HCT116 (cell line): ENCODE measurements at regions not wholly inside any gene's neighbourhood (a gene's known extent, or its start where the extent isn't known, plus 50 kb on each side); places are given as distances from the start of the nearest gene placed in this dataset.

ENCODE experiments used
- ATF3 ChIP-seq: IDR thresholded peaks from 2 replicates; pipeline ENCODE4 v1.6.1; 2012
- CEBPB ChIP-seq: IDR thresholded peaks from 2 replicates; pipeline ENCODE4 v1.6.1; 2012; ENCODE audit warnings: low read depth
- CTCF ChIP-seq, 3 experiments: fragments of 200-600 bp in 1 of 3; sonication (generic) in 1 of 3; IDR thresholded peaks in 2 of 3; conservative IDR thresholded peaks in 1 of 3; 2 replicates each; pipeline ENCODE4 v1.5.1; 2012 to 2017; ENCODE audit warnings: low read depth in 2 of 3, low read length in 2 of 3, antibody characterized with exemption in 1 of 3, borderline replicate concordance in 1 of 3, control low read depth in 1 of 3, mild to moderate bottlenecking in 1 of 3, mixed read lengths in 1 of 3, mixed run types in 1 of 3, moderate library complexity in 1 of 3; ENCODE audit not compliant: insufficient read depth in 1 of 3
- EZH2 ChIP-seq: fragments of 200-600 bp; sonication (generic); IDR thresholded peaks from 2 replicates; pipeline ENCODE4 v1.6.1; 2017; ENCODE audit warnings: antibody characterized with exemption, mixed run types
- JUND ChIP-seq: IDR thresholded peaks from 2 replicates; pipeline ENCODE4 v1.6.1; 2012
- POLR2A ChIP-seq: IDR thresholded peaks from 2 replicates; pipeline ENCODE4 v1.7.0; 2011; ENCODE audit warnings: borderline replicate concordance; ENCODE audit not compliant: insufficient read depth, insufficient read length; ENCODE audit errors: extremely low read depth
- POLR2AphosphoS5 ChIP-seq: IDR thresholded peaks from 2 replicates; pipeline ENCODE4 v1.6.1; 2011; ENCODE audit warnings: mild to moderate bottlenecking, low read depth, low read length, moderate library complexity
- RAD21 ChIP-seq: IDR thresholded peaks from 2 replicates; pipeline ENCODE4 v1.6.1; 2012; ENCODE audit warnings: low read depth, mild to moderate bottlenecking
- REST ChIP-seq: IDR thresholded peaks from 2 replicates; pipeline ENCODE4 v1.6.1; 2012; ENCODE audit warnings: low read depth
- SP1 ChIP-seq: IDR thresholded peaks from 2 replicates; pipeline ENCODE4 v1.6.1; 2012; ENCODE audit warnings: low read depth
- YY1 ChIP-seq: IDR thresholded peaks from 2 replicates; pipeline ENCODE4 v1.6.1; 2011; ENCODE audit warnings: low read length, low read depth, moderate library complexity, mild to moderate bottlenecking; ENCODE audit not compliant: insufficient replicate concordance; ENCODE audit errors: extremely low read depth

DNA sequence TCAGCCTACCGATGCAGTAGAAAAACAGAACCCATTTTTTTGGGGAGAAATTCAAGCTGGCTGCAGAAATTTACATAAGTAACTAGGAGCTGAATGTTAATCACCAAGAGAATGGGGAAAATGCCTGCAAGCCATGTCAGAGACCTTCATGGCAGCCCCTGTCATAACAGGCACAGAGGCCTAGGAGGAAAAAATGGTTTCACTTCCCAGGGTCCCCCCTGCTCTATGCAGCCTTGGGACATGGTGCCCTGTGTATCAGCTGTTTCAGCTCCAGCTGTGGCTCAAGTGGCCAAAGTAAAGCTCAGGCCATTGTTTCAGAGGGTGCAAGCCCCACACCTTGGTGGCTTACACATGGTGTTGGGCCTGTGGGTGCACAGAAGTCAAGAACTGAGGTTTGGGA lies 842.5 kb downstream of the FLRT2 start:
- TF ChIP-seq RAD21 (no peak), POLR2A (no peak), SP1 (no peak), CTCF (IDR thresholded peaks at IDR 0.05 in 2 of 3, conservative IDR thresholded peaks at IDR 0.05 in 1 of 3; ENCODE audit: borderline replicate concordance in 1 of 3, insufficient read depth in 1 of 3, low read depth in 2 of 3, low read length in 2 of 3) (no peak), EZH2 (no peak), REST (no peak), YY1 (no peak), POLR2AphosphoS5 (no peak), CEBPB (no peak), JUND (no peak), ATF3 (no peak)
